Mesenchymal stem cell (in vitro differentiated cells and primary cell): ENCODE measurements at regions not wholly inside any gene's neighbourhood (a gene's known extent, or its start where the extent isn't known, plus 50 kb on each side); places are given as distances from the start of the nearest gene placed in this dataset.

Source experiments
- DNase-seq: peaks from one replicate; pipeline ENCODE4 v3.0.0-alpha.2; 2013
- H2AFZ ChIP-seq: one replicate; pipeline ENCODE4 v1.6.1; 2013; ENCODE audit warnings: low read depth, mild to moderate bottlenecking, control low read depth, inconsistent platforms, low read length, moderate library complexity
- H2AK5ac ChIP-seq: 2 replicates; pipeline ENCODE4 v1.6.1; 2013; ENCODE audit warnings: low read length, moderate library complexity, mild to moderate bottlenecking, inconsistent platforms; ENCODE audit not compliant: severe bottlenecking
- H2BK120ac ChIP-seq: one replicate; pipeline ENCODE4 v1.6.1; 2013; ENCODE audit warnings: low read depth, mild to moderate bottlenecking, inconsistent platforms, low read length, moderate library complexity
- H2BK12ac ChIP-seq, 2 experiments: one replicate each; pipeline ENCODE4 v1.6.1; 2013; ENCODE audit warnings: inconsistent platforms in 2 of 2, low read length in 2 of 2, mild to moderate bottlenecking in 2 of 2, moderate library complexity in 2 of 2, control low read depth in 1 of 2
- H2BK15ac ChIP-seq: one replicate; pipeline ENCODE4 v1.6.1; 2013; ENCODE audit warnings: mild to moderate bottlenecking, low read depth, inconsistent platforms; ENCODE audit not compliant: poor library complexity, severe bottlenecking
- H2BK5ac ChIP-seq: 2 replicates; pipeline ENCODE4 v1.6.1; 2013; ENCODE audit warnings: low read depth, mild to moderate bottlenecking, low read length, control low read depth, inconsistent platforms; ENCODE audit not compliant: poor library complexity, severe bottlenecking
- H3K14ac ChIP-seq, 2 experiments: one replicate each; pipeline ENCODE4 v1.6.1; 2013; ENCODE audit warnings: inconsistent platforms in 2 of 2, low read length in 2 of 2, control low read depth in 1 of 2, mild to moderate bottlenecking in 1 of 2, moderate library complexity in 1 of 2
- H3K18ac ChIP-seq, 2 experiments: one replicate each; pipeline ENCODE4 v1.6.1; 2013; ENCODE audit warnings: inconsistent platforms in 2 of 2, low read length in 2 of 2, control low read depth in 1 of 2, low read depth in 1 of 2, mild to moderate bottlenecking in 1 of 2
- H3K23ac ChIP-seq, 2 experiments: one replicate each; pipeline ENCODE4 v1.6.1; 2013; ENCODE audit warnings: inconsistent platforms in 2 of 2, low read length in 2 of 2, mild to moderate bottlenecking in 2 of 2, moderate library complexity in 2 of 2, control low read depth in 1 of 2
- H3K27ac ChIP-seq: 2 replicates; pipeline ENCODE4 v1.5.1; 2013; ENCODE audit warnings: mild to moderate bottlenecking, moderate library complexity, low read length, control low read depth, inconsistent platforms; ENCODE audit not compliant: poor library complexity, severe bottlenecking
- H3K27me3 ChIP-seq, 2 experiments: 2 replicates each; pipeline versions ENCODE4 v1.6.1 to v1.7.0; 2013; ENCODE audit warnings: low read length in 2 of 2, mild to moderate bottlenecking in 2 of 2, moderate library complexity in 2 of 2, control low read depth in 1 of 2, inconsistent platforms in 1 of 2; ENCODE audit not compliant: control insufficient read depth in 1 of 2, insufficient read depth in 1 of 2
- H3K36me3 ChIP-seq, 2 experiments: 2 replicates each; pipeline versions ENCODE4 v1.6.1 to v1.7.0; 2013; ENCODE audit warnings: low read length in 2 of 2, control low read depth in 1 of 2, inconsistent platforms in 1 of 2, low read depth in 1 of 2, mild to moderate bottlenecking in 1 of 2; ENCODE audit not compliant: insufficient read depth in 2 of 2, control insufficient read depth in 1 of 2
- H3K4ac ChIP-seq, 2 experiments: one replicate each; pipeline ENCODE4 v1.6.1; 2013; ENCODE audit warnings: inconsistent platforms in 2 of 2, low read length in 2 of 2, mild to moderate bottlenecking in 2 of 2, moderate library complexity in 2 of 2, control low read depth in 1 of 2, low read depth in 1 of 2
- H3K4me1 ChIP-seq: 2 replicates; pipeline ENCODE4 v1.6.1; 2013; ENCODE audit warnings: low read depth, low read length, control low read depth; ENCODE audit not compliant: control insufficient read depth, insufficient read depth
- H3K4me2 ChIP-seq: 2 replicates; pipeline ENCODE4 v1.6.1; 2013; ENCODE audit warnings: low read length, mild to moderate bottlenecking, inconsistent platforms; ENCODE audit not compliant: poor library complexity, severe bottlenecking
- H3K4me3 ChIP-seq, 2 experiments: 2 replicates each; pipeline versions ENCODE4 v1.5.1 to v1.7.0; 2013; ENCODE audit warnings: low read length in 2 of 2, mild to moderate bottlenecking in 2 of 2, control low read depth in 1 of 2, low read depth in 1 of 2; ENCODE audit not compliant: insufficient read depth in 1 of 2
- H3K79me1 ChIP-seq: replicated peaks from 2 replicates; pipeline ENCODE4 v1.6.1; 2013; ENCODE audit warnings: mild to moderate bottlenecking, control low read depth, low read length, inconsistent platforms; ENCODE audit not compliant: poor library complexity, severe bottlenecking
- H3K9ac ChIP-seq: 2 replicates; pipeline ENCODE4 v1.7.0; 2013; ENCODE audit warnings: mild to moderate bottlenecking, low read length, moderate library complexity
- H3K9me3 ChIP-seq: 2 replicates; pipeline ENCODE4 v1.7.0; 2013; ENCODE audit warnings: mild to moderate bottlenecking, low read length; ENCODE audit not compliant: control insufficient read depth
- H4K8ac ChIP-seq: one replicate; pipeline ENCODE4 v1.6.1; 2013; ENCODE audit warnings: inconsistent platforms, mild to moderate bottlenecking, low read length, moderate library complexity
- H4K91ac ChIP-seq: one replicate; pipeline ENCODE4 v1.6.1; 2013; ENCODE audit warnings: mild to moderate bottlenecking, low read length, inconsistent platforms
- WGBS: methylation state at CpG from one replicate; pipeline ENCODE4 v1.1.7; 2013; ENCODE audit warnings: mixed read lengths; 5-methylcytosine and 5-hydroxymethylcytosine counted together

- H2AK5ac ChIP-seq: no peak overlapping the region
- no peak overlapping the region for H4K8ac ChIP-seq
- H3K9ac ChIP-seq: no peak overlapping the region
- H4K91ac ChIP-seq: no peak overlapping the region
- H3K79me1 ChIP-seq: no peaks in the 10 kb centered on the region
- no peaks in the 10 kb centered on the region for H3K36me3 ChIP-seq
- H3K4me3 ChIP-seq: no peak overlapping the region
- no peak overlapping the region for H3K23ac ChIP-seq
- peaks cover 2% of the 10 kb centered on the region for H3K4me1 ChIP-seq
- no peak overlapping the region for H3K27ac ChIP-seq
- no peak overlapping the region for H3K18ac ChIP-seq
- H2BK5ac ChIP-seq: no peak overlapping the region
- H2BK120ac ChIP-seq: no peak overlapping the region
- no peak overlapping the region for H3K4me2 ChIP-seq
- no peak overlapping the region for H2BK12ac ChIP-seq
- H2BK15ac ChIP-seq: no peak overlapping the region
- H3K27me3 ChIP-seq: peaks cover 65 to 68% of the 10 kb centered on the region in 2 experiments
- H2AFZ ChIP-seq: no peak overlapping the region
- no peak overlapping the region for H3K14ac ChIP-seq
- no peak overlapping the region for H3K4ac ChIP-seq
- peaks cover 3% of the 10 kb centered on the region for H3K9me3 ChIP-seq
- DNase-seq: no peak
- 0% methylated on average over 1 of the region's 1 CpG for WGBS
These were observed 401.2 kb downstream of the SEC14L1 start for GRCh38 chr17:77542011-77542410.

GRCh38 chr17:77542551-77543490 is 402.1 kb downstream of the SEC14L1 start:
- no peak overlapping the region for H4K91ac ChIP-seq
- H2BK12ac ChIP-seq: no peak overlapping the region
- DNase-seq: peak; percentile 81
- no peak overlapping the region for H3K4me2 ChIP-seq
- peaks cover 2% of the 10 kb centered on the region for H3K4me1 ChIP-seq
- no peak overlapping the region for H3K18ac ChIP-seq
- no peak overlapping the region for H2BK120ac ChIP-seq
- H2BK5ac ChIP-seq: no peak overlapping the region
- H3K9ac ChIP-seq: peak overlapping the region; percentile 11
- no peak overlapping the region for H4K8ac ChIP-seq
- no peak overlapping the region for H2AK5ac ChIP-seq
- no peaks in the 10 kb centered on the region for H3K36me3 ChIP-seq
- no peak overlapping the region for H2BK15ac ChIP-seq
- peaks cover 57 to 65% of the 10 kb centered on the region in 2 experiments for H3K27me3 ChIP-seq
- H2AFZ ChIP-seq: no peak overlapping the region
- no peak overlapping the region for H3K23ac ChIP-seq
- WGBS: 7% methylated on average over 11 of the region's 13 CpGs
- no peak overlapping the region for H3K27ac ChIP-seq
- H3K4ac ChIP-seq: no peak overlapping the region
- no peak overlapping the region for H3K14ac ChIP-seq
- H3K79me1 ChIP-seq: no peaks in the 10 kb centered on the region
- H3K4me3 ChIP-seq: peak overlapping the region in 1 of 2 experiments; percentile 30
- peaks cover 3% of the 10 kb centered on the region for H3K9me3 ChIP-seq

GRCh38 chr17:77543801-77544200 is 403.0 kb downstream of the SEC14L1 start:
- 81% methylated on average over 15 of the region's 15 CpGs for WGBS
- no peak overlapping the region for H3K4me3 ChIP-seq
- H2BK12ac ChIP-seq: no peak overlapping the region
- peaks cover 3% of the 10 kb centered on the region for H3K9me3 ChIP-seq
- H3K27ac ChIP-seq: no peak overlapping the region
- no peak overlapping the region for H3K9ac ChIP-seq
- H3K36me3 ChIP-seq: no peaks in the 10 kb centered on the region
- H3K23ac ChIP-seq: no peak overlapping the region
- no peak overlapping the region for H3K14ac ChIP-seq
- H2BK5ac ChIP-seq: no peak overlapping the region
- H2BK15ac ChIP-seq: no peak overlapping the region
- no peak overlapping the region for H3K4me2 ChIP-seq
- H3K4ac ChIP-seq: no peak overlapping the region
- H2AFZ ChIP-seq: no peak overlapping the region
- peaks cover 2% of the 10 kb centered on the region for H3K4me1 ChIP-seq
- H2BK120ac ChIP-seq: no peak overlapping the region
- no peak for DNase-seq
- no peak overlapping the region for H4K8ac ChIP-seq
- no peak overlapping the region for H2AK5ac ChIP-seq
- H3K18ac ChIP-seq: no peak overlapping the region
- no peak overlapping the region for H4K91ac ChIP-seq
- H3K27me3 ChIP-seq: peaks cover 54 to 65% of the 10 kb centered on the region in 2 experiments
- no peaks in the 10 kb centered on the region for H3K79me1 ChIP-seq

GRCh38 chr17:77544347-77545110 is 403.8 kb downstream of the SEC14L1 start:
- Histone ChIP-seq H3K23ac (no peak overlapping the region), H4K91ac (no peak overlapping the region), H3K27ac (no peak overlapping the region), H3K4me2 (no peak overlapping the region), H2BK5ac (no peak overlapping the region), H4K8ac (no peak overlapping the region), H3K18ac (no peak overlapping the region), H3K4ac (no peak overlapping the region), H3K36me3 (no peaks in the 10 kb centered on the region), H3K9me3 (peaks cover 3% of the 10 kb centered on the region), H3K27me3 (peaks cover 56 to 72% of the 10 kb centered on the region in 2 experiments), H2AFZ (no peak overlapping the region), H3K79me1 (no peaks in the 10 kb centered on the region), H3K14ac (no peak overlapping the region), H2BK120ac (no peak overlapping the region), H3K9ac (no peak overlapping the region), H3K4me1 (peaks cover 2% of the 10 kb centered on the region), H2AK5ac (no peak overlapping the region), H2BK12ac (no peak overlapping the region), H2BK15ac (no peak overlapping the region), H3K4me3 (no peak overlapping the region)
- no peak for DNase-seq
- 87% methylated on average over 13 of the region's 13 CpGs for WGBS
